ENCODE measurements at regions not wholly inside any gene's neighbourhood (a gene's known extent, or its start where the extent isn't known, plus 50 kb on each side); places are given as distances from the start of the nearest gene placed in this dataset.

DNA sequence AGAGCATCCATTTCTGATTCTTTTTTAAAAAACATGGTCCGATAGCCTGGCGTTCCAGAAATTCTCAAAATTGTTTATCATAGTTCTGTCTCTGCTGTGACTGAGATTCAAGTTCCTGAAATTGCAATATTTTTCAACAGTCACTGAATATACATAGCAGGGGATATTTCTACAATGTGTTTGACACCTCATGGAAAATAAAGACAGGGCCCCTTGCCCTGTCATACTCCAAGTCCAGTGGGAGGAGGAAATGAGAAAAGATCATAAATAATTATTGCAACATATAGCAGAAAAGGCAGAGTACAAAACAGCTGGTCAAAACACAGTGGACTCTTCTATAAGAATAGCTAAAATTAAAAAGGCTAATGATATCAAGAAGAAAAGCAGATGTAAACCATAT is 234.8 kb upstream of the SPTLC3 start:
- TF ChIP-seq GATA3 (IDR thresholded peaks at IDR 0.05; ENCODE audit: low read depth, low read length), result no peak
- TF ChIP-seq GATA2 (IDR thresholded peaks at IDR 0.05; ENCODE audit: low read depth, low read length), result no peak

Data from SH-SY5Y (cell line).